Calu3 (cell line): ENCODE measurements at regions not wholly inside any gene's neighbourhood (a gene's known extent, or its start where the extent isn't known, plus 50 kb on each side); places are given as distances from the start of the nearest gene placed in this dataset.

Experiments used
- BruUV-seq: library from RNA; stranded (reverse); fragments of 400-500 nt; replicated peaks from 2 replicates; lab custom pipeline; 2021; lab: Mats Ljungman, UMichigan
- CTCF ChIA-PET: fragments of 300-600 bp; sonication (Branson Sonifier 250); formaldehyde crosslinking; loops from one replicate; lab custom pipeline; 2022; ENCODE audit warnings: antibody characterized with exemption; lab: Charles Lee
- DNase-seq: peaks from one replicate; pipeline ENCODE4 v3.0.0; 2022
- H3K27ac Mint-ChIP-seq: one replicate; pipeline ENCODE4 v1.8.0; 2022; ENCODE audit warnings: mixed read lengths; ENCODE audit not compliant: unreplicated experiment
- H3K27me3 Mint-ChIP-seq: one replicate; pipeline ENCODE4 v1.8.0; 2022; ENCODE audit warnings: mixed read lengths; ENCODE audit not compliant: unreplicated experiment
- H3K36me3 Mint-ChIP-seq: one replicate; pipeline ENCODE4 v1.8.0; 2022; ENCODE audit warnings: mild to moderate bottlenecking, moderate library complexity, mixed read lengths; ENCODE audit not compliant: insufficient read depth, unreplicated experiment
- H3K4me1 Mint-ChIP-seq: one replicate; pipeline ENCODE4 v1.8.0; 2022; ENCODE audit warnings: mild to moderate bottlenecking, low read depth, mixed read lengths; ENCODE audit not compliant: unreplicated experiment
- H3K4me3 Mint-ChIP-seq: one replicate; pipeline ENCODE4 v1.8.0; 2022; ENCODE audit warnings: mild to moderate bottlenecking, low read depth, moderate library complexity, mixed read lengths; ENCODE audit not compliant: unreplicated experiment
- H3K9me3 Mint-ChIP-seq: one replicate; pipeline ENCODE4 v1.8.0; 2022; ENCODE audit warnings: low read depth, mixed read lengths; ENCODE audit not compliant: unreplicated experiment
- intact Hi-C: fragments of 100-400 bp; cut with micrococcal nuclease; formaldehyde crosslinking; loops from one replicate; pipeline ENCODE4 v1.10.0; 2022; ENCODE audit not compliant: unreplicated experiment
- TF ChIP-seq, protein P1 (sequence below): fragments of 200-600 bp; IDR thresholded peaks from one replicate; pipeline ENCODE4 v1.8.0; 2022; ENCODE audit warnings: antibody characterized with exemption; ENCODE audit not compliant: unreplicated experiment

DNA sequence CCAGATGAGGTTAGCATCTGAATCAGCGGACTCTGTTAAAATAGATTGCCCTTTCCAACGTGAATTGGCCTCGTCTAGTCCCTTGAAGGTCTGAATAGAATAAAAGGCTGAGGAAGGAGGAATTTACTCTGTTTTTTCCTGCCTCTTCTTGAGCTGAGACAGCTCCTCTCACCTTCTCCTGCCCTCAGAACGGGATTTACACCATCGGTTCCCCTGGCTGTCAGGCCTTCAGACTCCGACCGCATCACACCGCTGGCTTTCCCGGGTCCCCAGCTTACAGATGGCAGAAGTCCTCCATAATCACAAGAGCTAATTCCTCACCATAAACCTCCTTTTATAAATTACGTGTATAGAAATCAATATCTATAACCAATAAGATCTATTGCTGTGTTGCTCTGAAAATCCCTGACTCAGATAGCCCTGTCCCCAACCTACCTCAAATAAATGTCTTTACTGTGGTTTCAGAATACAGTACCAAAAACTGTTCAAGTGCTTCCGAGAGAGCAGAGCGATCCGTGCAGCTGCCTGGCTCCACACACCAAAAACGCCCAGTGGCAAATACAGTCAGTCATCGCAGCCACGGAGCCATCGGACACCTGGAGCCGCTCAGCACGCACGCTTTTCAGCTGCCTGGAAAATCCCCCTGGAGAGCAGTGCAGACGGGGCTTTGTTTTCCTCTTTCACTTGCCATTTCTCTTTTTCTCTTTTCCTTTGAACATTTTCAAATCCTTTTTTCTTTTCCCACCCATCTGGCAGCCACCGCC is 196.9 kb downstream of the NRP2 start:
- TF ChIP-seq, protein P1, sequence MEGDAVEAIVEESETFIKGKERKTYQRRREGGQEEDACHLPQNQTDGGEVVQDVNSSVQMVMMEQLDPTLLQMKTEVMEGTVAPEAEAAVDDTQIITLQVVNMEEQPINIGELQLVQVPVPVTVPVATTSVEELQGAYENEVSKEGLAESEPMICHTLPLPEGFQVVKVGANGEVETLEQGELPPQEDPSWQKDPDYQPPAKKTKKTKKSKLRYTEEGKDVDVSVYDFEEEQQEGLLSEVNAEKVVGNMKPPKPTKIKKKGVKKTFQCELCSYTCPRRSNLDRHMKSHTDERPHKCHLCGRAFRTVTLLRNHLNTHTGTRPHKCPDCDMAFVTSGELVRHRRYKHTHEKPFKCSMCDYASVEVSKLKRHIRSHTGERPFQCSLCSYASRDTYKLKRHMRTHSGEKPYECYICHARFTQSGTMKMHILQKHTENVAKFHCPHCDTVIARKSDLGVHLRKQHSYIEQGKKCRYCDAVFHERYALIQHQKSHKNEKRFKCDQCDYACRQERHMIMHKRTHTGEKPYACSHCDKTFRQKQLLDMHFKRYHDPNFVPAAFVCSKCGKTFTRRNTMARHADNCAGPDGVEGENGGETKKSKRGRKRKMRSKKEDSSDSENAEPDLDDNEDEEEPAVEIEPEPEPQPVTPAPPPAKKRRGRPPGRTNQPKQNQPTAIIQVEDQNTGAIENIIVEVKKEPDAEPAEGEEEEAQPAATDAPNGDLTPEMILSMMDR = no peak
- H3K9me3 Mint-ChIP-seq = no peaks in the 10 kb centered on the region
- CTCF ChIA-PET = interaction anchor here (0.7 kb wide), 1 partner anchor 14 kb away, joined by 5 read pairs; no protein-coding TSS in a partner anchor
- peaks cover 15% of the 10 kb centered on the region for H3K27me3 Mint-ChIP-seq
- intact Hi-C loops = no loop called here
- no peaks in the 10 kb centered on the region for H3K4me1 Mint-ChIP-seq
- no peak overlapping the region for H3K27ac Mint-ChIP-seq
- no peak for DNase-seq
- H3K36me3 Mint-ChIP-seq = no peaks in the 10 kb centered on the region
- no peak overlapping the region for H3K4me3 Mint-ChIP-seq
- no TSS peak for BruUV-seq

DNA sequence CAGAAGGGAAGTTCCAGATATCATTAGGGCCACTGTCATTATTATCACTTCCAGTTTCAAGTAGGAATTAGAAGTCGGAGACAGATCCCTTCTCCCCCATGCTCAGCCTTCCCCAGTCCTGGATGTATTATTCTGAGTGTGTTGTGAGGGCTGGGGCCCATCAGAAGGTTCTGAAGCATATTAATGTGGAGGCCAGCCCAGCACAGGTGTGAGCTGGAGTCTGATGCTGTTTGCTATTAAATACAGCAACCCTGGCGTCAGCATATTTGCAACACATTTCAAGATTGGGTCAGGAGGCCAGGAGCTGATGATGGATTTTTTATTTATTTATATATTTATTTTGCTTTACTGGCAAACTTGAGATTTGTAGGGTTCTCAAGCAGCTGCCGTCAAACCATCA is 195.2 kb downstream of the NRP2 start:
- H3K27me3 Mint-ChIP-seq = peaks cover 15% of the 10 kb centered on the region
- no peaks in the 10 kb centered on the region for H3K4me1 Mint-ChIP-seq
- no peaks in the 10 kb centered on the region for H3K9me3 Mint-ChIP-seq
- CTCF ChIA-PET = no interaction called here
- no peak for DNase-seq
- no peaks in the 10 kb centered on the region for H3K36me3 Mint-ChIP-seq
- intact Hi-C loops = no loop called here
- TF ChIP-seq, protein P1 = no peak
- no peak overlapping the region for H3K4me3 Mint-ChIP-seq
- no TSS peak for BruUV-seq
- no peak overlapping the region for H3K27ac Mint-ChIP-seq

DNA sequence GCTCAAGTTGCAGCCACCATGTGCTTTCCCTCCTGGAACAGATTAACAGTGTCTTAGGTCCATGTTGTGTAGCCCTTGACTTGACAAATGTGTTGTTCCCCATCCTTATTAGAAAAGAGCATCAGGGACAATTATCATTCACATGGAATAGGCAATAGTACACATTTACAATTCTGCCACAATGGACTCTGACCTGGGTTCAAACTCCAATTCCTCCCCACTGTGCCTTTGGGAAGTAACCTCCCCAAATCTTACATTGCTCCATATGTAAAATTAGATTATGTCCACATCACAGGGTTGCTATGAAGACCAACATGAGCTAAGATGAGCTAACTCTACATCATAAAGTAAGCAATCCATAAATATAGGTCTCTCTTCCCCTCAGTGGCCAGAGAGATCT is 193.8 kb downstream of the NRP2 start:
- no peaks in the 10 kb centered on the region for H3K4me1 Mint-ChIP-seq
- H3K27ac Mint-ChIP-seq = no peak overlapping the region
- TF ChIP-seq, protein P1 = no peak
- intact Hi-C loops = no loop called here
- H3K36me3 Mint-ChIP-seq = no peaks in the 10 kb centered on the region
- H3K27me3 Mint-ChIP-seq = peaks cover 11% of the 10 kb centered on the region
- no peak overlapping the region for H3K4me3 Mint-ChIP-seq
- no TSS peak for BruUV-seq
- no peaks in the 10 kb centered on the region for H3K9me3 Mint-ChIP-seq
- CTCF ChIA-PET = no interaction called here
- DNase-seq = no peak

DNA sequence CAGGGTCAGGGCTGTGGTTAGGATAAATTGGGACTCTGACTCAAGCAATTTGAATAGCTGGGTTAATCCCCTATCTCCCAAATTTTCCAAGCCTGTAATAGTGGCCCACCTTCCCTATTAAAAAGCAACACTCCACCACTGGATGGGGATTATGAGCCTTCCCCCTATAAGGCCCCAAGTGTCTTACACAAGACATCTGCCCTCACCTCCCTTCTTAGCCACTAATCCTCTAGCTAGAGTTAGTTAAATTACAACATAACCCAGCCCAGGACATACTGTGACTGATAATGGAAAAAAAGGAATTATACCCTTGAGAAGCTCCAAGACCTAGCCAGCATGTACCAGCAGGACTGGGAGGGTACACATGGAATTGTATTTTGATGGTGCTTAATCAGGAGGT is 190.4 kb downstream of the NRP2 start:
- Mint-ChIP-seq H3K9me3 (no peaks in the 10 kb centered on the region), H3K4me1 (no peaks in the 10 kb centered on the region), H3K27ac (no peak overlapping the region), H3K4me3 (no peak overlapping the region), H3K36me3 (no peaks in the 10 kb centered on the region), H3K27me3 (no peaks in the 10 kb centered on the region)
- TF ChIP-seq, protein P1 = no peak
- CTCF ChIA-PET = interaction anchor here (0.9 kb wide), 1 partner anchor 24 kb away, joined by 6 read pairs; no protein-coding TSS in a partner anchor
- no TSS peak for BruUV-seq
- DNase-seq = no peak
- intact Hi-C loops = no loop called here
